ENCODE measurements at regions not wholly inside any gene's neighbourhood (a gene's known extent, or its start where the extent isn't known, plus 50 kb on each side); places are given as distances from the start of the nearest gene placed in this dataset.

DNA sequence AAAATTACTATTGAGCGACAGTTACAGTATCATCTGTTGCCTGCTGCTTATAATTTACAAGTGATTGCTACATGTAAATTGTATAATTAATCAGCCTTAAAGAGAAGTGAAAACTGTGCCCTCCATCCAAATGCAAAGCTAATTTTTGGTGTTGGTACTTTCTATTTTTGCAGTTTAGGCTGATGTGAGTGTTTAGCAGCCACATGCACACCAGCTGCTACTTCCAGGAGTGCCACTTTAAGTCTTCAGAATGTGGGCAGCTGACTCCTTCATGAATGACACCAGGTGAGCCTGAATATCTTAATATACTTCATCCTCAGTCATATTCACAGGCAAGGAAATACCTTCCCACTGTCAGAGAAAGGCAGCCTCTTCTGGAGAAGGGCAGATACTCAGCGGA is 149.8 kb upstream of the RASGEF1B start:
- TF ChIP-seq SIN3A (IDR thresholded peaks at IDR 0.05; ENCODE audit: borderline replicate concordance, insufficient read depth, low read length) (no peak), POLR2AphosphoS5 (IDR thresholded peaks at IDR 0.05; ENCODE audit: low read depth, low read length) (no peak), TAF1 (IDR thresholded peaks at IDR 0.05; ENCODE audit: borderline replicate concordance, insufficient read depth, low read length) (no peak), FOXP2 (optimal IDR thresholded peaks at IDR 0.05; ENCODE audit: borderline replicate concordance, extremely low read depth, extremely low read length, insufficient read depth) (no peak)
- TF ChIP-seq, protein P1, sequence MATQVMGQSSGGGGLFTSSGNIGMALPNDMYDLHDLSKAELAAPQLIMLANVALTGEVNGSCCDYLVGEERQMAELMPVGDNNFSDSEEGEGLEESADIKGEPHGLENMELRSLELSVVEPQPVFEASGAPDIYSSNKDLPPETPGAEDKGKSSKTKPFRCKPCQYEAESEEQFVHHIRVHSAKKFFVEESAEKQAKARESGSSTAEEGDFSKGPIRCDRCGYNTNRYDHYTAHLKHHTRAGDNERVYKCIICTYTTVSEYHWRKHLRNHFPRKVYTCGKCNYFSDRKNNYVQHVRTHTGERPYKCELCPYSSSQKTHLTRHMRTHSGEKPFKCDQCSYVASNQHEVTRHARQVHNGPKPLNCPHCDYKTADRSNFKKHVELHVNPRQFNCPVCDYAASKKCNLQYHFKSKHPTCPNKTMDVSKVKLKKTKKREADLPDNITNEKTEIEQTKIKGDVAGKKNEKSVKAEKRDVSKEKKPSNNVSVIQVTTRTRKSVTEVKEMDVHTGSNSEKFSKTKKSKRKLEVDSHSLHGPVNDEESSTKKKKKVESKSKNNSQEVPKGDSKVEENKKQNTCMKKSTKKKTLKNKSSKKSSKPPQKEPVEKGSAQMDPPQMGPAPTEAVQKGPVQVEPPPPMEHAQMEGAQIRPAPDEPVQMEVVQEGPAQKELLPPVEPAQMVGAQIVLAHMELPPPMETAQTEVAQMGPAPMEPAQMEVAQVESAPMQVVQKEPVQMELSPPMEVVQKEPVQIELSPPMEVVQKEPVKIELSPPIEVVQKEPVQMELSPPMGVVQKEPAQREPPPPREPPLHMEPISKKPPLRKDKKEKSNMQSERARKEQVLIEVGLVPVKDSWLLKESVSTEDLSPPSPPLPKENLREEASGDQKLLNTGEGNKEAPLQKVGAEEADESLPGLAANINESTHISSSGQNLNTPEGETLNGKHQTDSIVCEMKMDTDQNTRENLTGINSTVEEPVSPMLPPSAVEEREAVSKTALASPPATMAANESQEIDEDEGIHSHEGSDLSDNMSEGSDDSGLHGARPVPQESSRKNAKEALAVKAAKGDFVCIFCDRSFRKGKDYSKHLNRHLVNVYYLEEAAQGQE (IDR thresholded peaks at IDR 0.05; ENCODE audit: insufficient read depth in 1 of 2, low read depth in 2 of 2, low read length in 2 of 2): no peak

DNA sequence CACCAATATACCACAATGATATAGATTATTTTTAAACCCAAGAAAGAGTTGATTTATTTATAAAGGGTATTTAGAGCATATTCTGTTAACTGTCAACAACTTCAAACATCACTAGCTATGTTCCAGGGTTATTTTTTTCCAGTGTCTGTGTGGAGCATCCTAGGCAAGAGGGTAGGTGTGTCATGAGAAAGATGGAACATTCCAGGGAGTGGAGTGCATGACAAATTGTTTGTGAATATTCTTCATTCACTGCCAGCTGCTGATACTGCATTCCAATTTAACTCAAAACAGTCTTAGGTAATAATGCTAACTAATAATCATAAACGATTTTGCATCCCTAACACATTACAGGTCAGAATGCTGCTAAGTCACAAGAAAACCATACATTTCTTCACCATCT is 148.7 kb upstream of the RASGEF1B start:
- TF ChIP-seq POLR2AphosphoS5 (IDR thresholded peaks at IDR 0.05; ENCODE audit: low read depth, low read length) (no peak), TAF1 (IDR thresholded peaks at IDR 0.05; ENCODE audit: borderline replicate concordance, insufficient read depth, low read length) (no peak), SIN3A (IDR thresholded peaks at IDR 0.05; ENCODE audit: borderline replicate concordance, insufficient read depth, low read length) (no peak), FOXP2 (optimal IDR thresholded peaks at IDR 0.05; ENCODE audit: borderline replicate concordance, extremely low read depth, extremely low read length, insufficient read depth) (no peak)
- TF ChIP-seq, protein P1 (IDR thresholded peaks at IDR 0.05; ENCODE audit: insufficient read depth in 1 of 2, low read depth in 2 of 2, low read length in 2 of 2): no peak

DNA sequence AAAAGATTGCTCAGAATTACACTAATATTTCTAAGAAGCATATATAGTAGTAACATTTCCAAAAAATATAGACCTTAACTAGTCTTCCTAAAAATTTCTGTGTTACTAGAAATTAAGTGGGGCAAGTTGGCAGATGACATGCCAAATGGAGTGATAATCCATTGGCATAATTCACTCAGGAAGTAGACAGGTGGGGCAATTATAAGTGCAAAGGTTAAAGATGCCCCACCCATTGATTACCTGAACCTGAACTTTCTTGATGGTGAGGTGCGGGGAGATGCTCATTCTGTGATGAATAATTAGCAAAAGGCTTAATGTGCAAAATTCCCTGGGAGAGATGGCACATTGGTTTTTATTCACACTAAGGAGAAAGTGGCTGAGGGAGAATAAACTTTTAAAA is 145.8 kb upstream of the RASGEF1B start:
- TF ChIP-seq, protein P1 (IDR thresholded peaks at IDR 0.05; ENCODE audit: insufficient read depth in 1 of 2, low read depth in 2 of 2, low read length in 2 of 2): no peak
- TF ChIP-seq FOXP2 (optimal IDR thresholded peaks at IDR 0.05; ENCODE audit: borderline replicate concordance, extremely low read depth, extremely low read length, insufficient read depth): no peak
- no peak for TF ChIP-seq SIN3A (IDR thresholded peaks at IDR 0.05; ENCODE audit: borderline replicate concordance, insufficient read depth, low read length)
- TF ChIP-seq TAF1 (IDR thresholded peaks at IDR 0.05; ENCODE audit: borderline replicate concordance, insufficient read depth, low read length): no peak
- TF ChIP-seq POLR2AphosphoS5 (IDR thresholded peaks at IDR 0.05; ENCODE audit: low read depth, low read length): no peak

DNA sequence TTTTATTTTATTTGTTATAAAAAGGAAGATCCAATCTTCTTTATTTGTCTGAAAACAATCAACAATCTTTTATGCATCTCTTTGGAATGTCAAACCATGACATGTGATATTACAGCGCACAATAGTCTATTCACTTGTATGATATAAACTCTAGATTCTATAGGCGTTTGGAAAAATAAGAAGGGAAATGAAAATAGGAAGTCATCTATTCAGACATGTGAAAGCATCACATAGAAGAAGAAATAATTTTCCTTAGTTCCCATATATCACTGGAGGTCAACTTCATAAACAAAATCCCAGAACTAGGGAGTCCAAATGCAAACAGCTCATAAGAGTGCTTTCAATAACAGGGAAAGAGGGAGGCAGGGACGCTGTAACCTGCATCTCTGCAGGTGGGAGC is 139.5 kb upstream of the RASGEF1B start:
- TF ChIP-seq TAF1 (IDR thresholded peaks at IDR 0.05; ENCODE audit: borderline replicate concordance, insufficient read depth, low read length) (no peak), POLR2AphosphoS5 (IDR thresholded peaks at IDR 0.05; ENCODE audit: low read depth, low read length) (no peak), SIN3A (IDR thresholded peaks at IDR 0.05; ENCODE audit: borderline replicate concordance, insufficient read depth, low read length) (no peak)

DNA sequence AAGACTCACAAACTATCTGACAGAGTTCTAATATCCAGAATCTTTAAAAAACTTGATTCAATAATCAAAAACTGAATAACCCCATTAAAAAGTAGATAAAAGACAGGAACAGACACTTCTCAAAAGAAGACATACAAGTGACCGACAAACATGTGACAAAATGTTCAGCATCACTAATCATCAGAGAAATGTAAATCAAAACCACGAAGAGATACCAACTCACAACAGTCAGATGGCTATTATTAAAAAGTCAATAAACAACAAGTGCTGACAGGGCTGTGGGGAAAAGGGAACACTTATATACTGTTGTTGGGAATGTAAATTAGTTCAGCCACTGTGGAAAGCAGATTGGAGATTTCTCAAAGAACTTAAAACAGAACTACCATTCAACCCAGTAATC is 138.1 kb upstream of the RASGEF1B start:
- TF ChIP-seq TAF1 (IDR thresholded peaks at IDR 0.05; ENCODE audit: borderline replicate concordance, insufficient read depth, low read length): no peak
- no peak for TF ChIP-seq FOXP2 (optimal IDR thresholded peaks at IDR 0.05; ENCODE audit: borderline replicate concordance, extremely low read depth, extremely low read length, insufficient read depth)
- no peak for TF ChIP-seq SIN3A (IDR thresholded peaks at IDR 0.05; ENCODE audit: borderline replicate concordance, insufficient read depth, low read length)
- no peak for TF ChIP-seq POLR2AphosphoS5 (IDR thresholded peaks at IDR 0.05; ENCODE audit: low read depth, low read length)
- TF ChIP-seq, protein P1 (IDR thresholded peaks at IDR 0.05; ENCODE audit: insufficient read depth in 1 of 2, low read depth in 2 of 2, low read length in 2 of 2): no peak
